ENCODE measurements at regions not wholly inside any gene's neighbourhood (a gene's known extent, or its start where the extent isn't known, plus 50 kb on each side); places are given as distances from the start of the nearest gene placed in this dataset.

- no peaks in the 10 kb centered on the region for H3K9me3 ChIP-seq (ENCODE audit: control insufficient read depth, insufficient read depth, low read length)
- peaks cover 17% of the 10 kb centered on the region for H3F3A ChIP-seq (ENCODE audit: control insufficient read depth, insufficient read depth)
- H3K9me2 ChIP-seq (replicated peaks; ENCODE audit: control insufficient read depth, low read length) = no peaks in the 10 kb centered on the region
- H4K20me1 ChIP-seq (ENCODE audit: control insufficient read depth, insufficient read depth, low read depth, low read length) = no peaks in the 10 kb centered on the region
- H3K79me2 ChIP-seq (ENCODE audit: control insufficient read depth, low read length) = peaks cover 94% of the 10 kb centered on the region
- peak overlapping the region; percentile 66 for H3K27ac ChIP-seq (ENCODE audit: low read depth, low read length)
- H3K4me2 ChIP-seq (ENCODE audit: low read length) = peak overlapping the region; percentile 65
- peaks cover 89% of the 10 kb centered on the region for H3K4me1 ChIP-seq (ENCODE audit: control insufficient read depth, low read length)
- peak overlapping the region; percentile 52 for H3K4me3 ChIP-seq (ENCODE audit: low read length)
- peaks cover 62% of the 10 kb centered on the region for H3K36me3 ChIP-seq (ENCODE audit: control insufficient read depth, low read length)
- TF ChIP-seq, protein P1, sequence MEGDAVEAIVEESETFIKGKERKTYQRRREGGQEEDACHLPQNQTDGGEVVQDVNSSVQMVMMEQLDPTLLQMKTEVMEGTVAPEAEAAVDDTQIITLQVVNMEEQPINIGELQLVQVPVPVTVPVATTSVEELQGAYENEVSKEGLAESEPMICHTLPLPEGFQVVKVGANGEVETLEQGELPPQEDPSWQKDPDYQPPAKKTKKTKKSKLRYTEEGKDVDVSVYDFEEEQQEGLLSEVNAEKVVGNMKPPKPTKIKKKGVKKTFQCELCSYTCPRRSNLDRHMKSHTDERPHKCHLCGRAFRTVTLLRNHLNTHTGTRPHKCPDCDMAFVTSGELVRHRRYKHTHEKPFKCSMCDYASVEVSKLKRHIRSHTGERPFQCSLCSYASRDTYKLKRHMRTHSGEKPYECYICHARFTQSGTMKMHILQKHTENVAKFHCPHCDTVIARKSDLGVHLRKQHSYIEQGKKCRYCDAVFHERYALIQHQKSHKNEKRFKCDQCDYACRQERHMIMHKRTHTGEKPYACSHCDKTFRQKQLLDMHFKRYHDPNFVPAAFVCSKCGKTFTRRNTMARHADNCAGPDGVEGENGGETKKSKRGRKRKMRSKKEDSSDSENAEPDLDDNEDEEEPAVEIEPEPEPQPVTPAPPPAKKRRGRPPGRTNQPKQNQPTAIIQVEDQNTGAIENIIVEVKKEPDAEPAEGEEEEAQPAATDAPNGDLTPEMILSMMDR (IDR thresholded peaks at IDR 0.05; ENCODE audit: low read depth, low read length, poor library complexity, severe bottlenecking) = no peak
- TF ChIP-seq EZH2phosphoT487 (IDR thresholded peaks at IDR 0.05; ENCODE audit: borderline replicate concordance, low read length) = no peak
- no peaks in the 10 kb centered on the region for H3K27me3 ChIP-seq (ENCODE audit: control insufficient read depth, low read length)
Measured at GRCh38 chr3:153752405-153753027, 368.7 kb upstream of the ARHGEF26 start.

DNA sequence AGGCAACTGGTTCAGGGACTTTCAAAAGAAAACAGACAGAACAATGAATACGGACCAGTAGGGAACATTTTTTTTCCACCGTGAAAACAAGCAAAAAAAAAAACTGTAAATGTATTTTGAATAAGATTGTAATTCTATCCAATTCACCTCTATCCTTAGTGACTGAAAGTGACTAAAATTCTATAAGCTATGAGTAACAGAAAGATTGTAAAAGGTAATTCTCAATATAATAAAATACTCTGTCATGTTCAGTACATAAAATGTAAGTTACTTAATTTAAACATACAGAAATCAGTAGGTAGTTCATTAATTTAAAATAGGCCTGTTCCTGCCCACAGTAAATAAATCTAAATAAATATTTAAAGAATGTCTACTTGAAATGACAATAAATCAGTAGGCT lies 368.2 kb upstream of the ARHGEF26 start:
- peaks cover 17% of the 10 kb centered on the region for H3F3A ChIP-seq (ENCODE audit: control insufficient read depth, insufficient read depth)
- peak overlapping the region; percentile 66 for H3K27ac ChIP-seq (ENCODE audit: low read depth, low read length)
- H3K4me3 ChIP-seq (ENCODE audit: low read length) = peak overlapping the region; percentile 52
- peaks cover 64% of the 10 kb centered on the region for H3K36me3 ChIP-seq (ENCODE audit: control insufficient read depth, low read length)
- peaks cover 89% of the 10 kb centered on the region for H3K4me1 ChIP-seq (ENCODE audit: control insufficient read depth, low read length)
- no peaks in the 10 kb centered on the region for H3K9me3 ChIP-seq (ENCODE audit: control insufficient read depth, insufficient read depth, low read length)
- TF ChIP-seq, protein P1 (IDR thresholded peaks at IDR 0.05; ENCODE audit: low read depth, low read length, poor library complexity, severe bottlenecking) = no peak
- TF ChIP-seq EZH2phosphoT487 (IDR thresholded peaks at IDR 0.05; ENCODE audit: borderline replicate concordance, low read length) = no peak
- peak overlapping the region; percentile 65 for H3K4me2 ChIP-seq (ENCODE audit: low read length)
- no peaks in the 10 kb centered on the region for H4K20me1 ChIP-seq (ENCODE audit: control insufficient read depth, insufficient read depth, low read depth, low read length)
- no peaks in the 10 kb centered on the region for H3K27me3 ChIP-seq (ENCODE audit: control insufficient read depth, low read length)
- no peaks in the 10 kb centered on the region for H3K9me2 ChIP-seq (replicated peaks; ENCODE audit: control insufficient read depth, low read length)
- H3K79me2 ChIP-seq (ENCODE audit: control insufficient read depth, low read length) = peaks cover 94% of the 10 kb centered on the region

DNA sequence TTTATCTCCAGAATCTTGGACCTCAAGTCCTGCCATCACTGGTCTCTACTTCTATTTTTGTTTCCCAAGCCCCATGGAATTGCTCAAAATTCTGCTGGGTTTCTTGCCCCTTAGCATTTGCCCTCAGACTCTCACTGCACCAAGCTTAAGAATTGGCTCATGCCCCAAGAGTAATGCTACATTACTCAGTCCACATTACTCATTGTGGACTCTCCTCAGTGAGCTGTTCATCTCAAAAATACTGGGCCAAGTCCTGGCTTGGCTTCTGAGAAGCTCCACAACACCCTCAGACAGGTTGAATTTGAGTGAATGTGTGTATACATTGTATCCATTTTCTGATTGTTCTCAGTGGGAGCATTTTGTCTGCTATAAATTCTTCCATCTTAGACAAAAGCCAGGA lies 364.4 kb upstream of the ARHGEF26 start:
- H4K20me1 ChIP-seq (ENCODE audit: control insufficient read depth, insufficient read depth, low read depth, low read length) = no peaks in the 10 kb centered on the region
- H3K27me3 ChIP-seq (ENCODE audit: control insufficient read depth, low read length) = no peaks in the 10 kb centered on the region
- H3K4me1 ChIP-seq (ENCODE audit: control insufficient read depth, low read length) = peaks cover 84% of the 10 kb centered on the region
- H3K9me3 ChIP-seq (ENCODE audit: control insufficient read depth, insufficient read depth, low read length) = no peaks in the 10 kb centered on the region
- H3K27ac ChIP-seq (ENCODE audit: low read depth, low read length) = no peak overlapping the region
- TF ChIP-seq, protein P1 (IDR thresholded peaks at IDR 0.05; ENCODE audit: low read depth, low read length, poor library complexity, severe bottlenecking) = no peak
- TF ChIP-seq EZH2phosphoT487 (IDR thresholded peaks at IDR 0.05; ENCODE audit: borderline replicate concordance, low read length) = no peak
- peaks cover 10% of the 10 kb centered on the region for H3F3A ChIP-seq (ENCODE audit: control insufficient read depth, insufficient read depth)
- no peaks in the 10 kb centered on the region for H3K9me2 ChIP-seq (replicated peaks; ENCODE audit: control insufficient read depth, low read length)
- H3K4me3 ChIP-seq (ENCODE audit: low read length) = 0 out of 2 replicates have a peak overlapping the region, but pooled peaks have one; percentile 14
- peak overlapping the region; percentile 24 for H3K4me2 ChIP-seq (ENCODE audit: low read length)
- H3K79me2 ChIP-seq (ENCODE audit: control insufficient read depth, low read length) = peaks cover 98% of the 10 kb centered on the region
- peaks cover 80% of the 10 kb centered on the region for H3K36me3 ChIP-seq (ENCODE audit: control insufficient read depth, low read length)
